ENCODE measurements at regions not wholly inside any gene's neighbourhood (a gene's known extent, or its start where the extent isn't known, plus 50 kb on each side); places are given as distances from the start of the nearest gene placed in this dataset.

GRCh38 chr7:130926001-130926691 is 192.1 kb upstream of the KLF14 start:
- Histone ChIP-seq H3K36me3 (ENCODE audit: control insufficient read depth, insufficient read depth, low read length) (peaks cover 16% of the 10 kb centered on the region), H3K4me3 (ENCODE audit: insufficient read depth, low read depth, low read length, poor library complexity, severe bottlenecking) (no peak overlapping the region), H3K9me3 (ENCODE audit: control insufficient read depth, low read length) (no peaks in the 10 kb centered on the region), H3K27me3 (replicated peaks; ENCODE audit: control insufficient read depth, insufficient read depth, low read length, poor library complexity, severe bottlenecking) (no peaks in the 10 kb centered on the region), H3K27ac (ENCODE audit: insufficient read depth, low read length, poor library complexity, severe bottlenecking) (peak overlapping the region; percentile 58), H3K4me1 (ENCODE audit: control insufficient read depth, insufficient read depth, low read length, poor library complexity, severe bottlenecking) (peaks cover 62% of the 10 kb centered on the region)
- DNase-seq, result peak; percentile 46 to 50 (median 49)

- H3K4me1 ChIP-seq (ENCODE audit: control insufficient read depth, insufficient read depth, low read length, poor library complexity, severe bottlenecking), result peaks cover 64% of the 10 kb centered on the region
- H3K9me3 ChIP-seq (ENCODE audit: control insufficient read depth, low read length), result no peaks in the 10 kb centered on the region
- peak overlapping the region; percentile 58 for H3K27ac ChIP-seq (ENCODE audit: insufficient read depth, low read length, poor library complexity, severe bottlenecking)
- DNase-seq, result no peak
- H3K4me3 ChIP-seq (ENCODE audit: insufficient read depth, low read depth, low read length, poor library complexity, severe bottlenecking), result no peak overlapping the region
- peaks cover 8% of the 10 kb centered on the region for H3K36me3 ChIP-seq (ENCODE audit: control insufficient read depth, insufficient read depth, low read length)
- no peaks in the 10 kb centered on the region for H3K27me3 ChIP-seq (replicated peaks; ENCODE audit: control insufficient read depth, insufficient read depth, low read length, poor library complexity, severe bottlenecking)
These were observed 193.1 kb upstream of the KLF14 start for GRCh38 chr7:130927062-130927461.

- no peaks in the 10 kb centered on the region for H3K27me3 ChIP-seq (replicated peaks; ENCODE audit: control insufficient read depth, insufficient read depth, low read length, poor library complexity, severe bottlenecking)
- peaks cover 8% of the 10 kb centered on the region for H3K36me3 ChIP-seq (ENCODE audit: control insufficient read depth, insufficient read depth, low read length)
- H3K4me1 ChIP-seq (ENCODE audit: control insufficient read depth, insufficient read depth, low read length, poor library complexity, severe bottlenecking), result peaks cover 64% of the 10 kb centered on the region
- no peak overlapping the region for H3K4me3 ChIP-seq (ENCODE audit: insufficient read depth, low read depth, low read length, poor library complexity, severe bottlenecking)
- H3K9me3 ChIP-seq (ENCODE audit: control insufficient read depth, low read length), result no peaks in the 10 kb centered on the region
- peak overlapping the region; percentile 36 for H3K27ac ChIP-seq (ENCODE audit: insufficient read depth, low read length, poor library complexity, severe bottlenecking)
- DNase-seq, result no peak
These were observed 193.6 kb upstream of the KLF14 start for GRCh38 chr7:130927564-130927963.

- DNase-seq, result peak; percentile 47 to 66 (median 54)
- Histone ChIP-seq H3K4me1 (ENCODE audit: control insufficient read depth, insufficient read depth, low read length, poor library complexity, severe bottlenecking) (peaks cover 46% of the 10 kb centered on the region), H3K4me3 (ENCODE audit: insufficient read depth, low read depth, low read length, poor library complexity, severe bottlenecking) (no peak overlapping the region), H3K27me3 (replicated peaks; ENCODE audit: control insufficient read depth, insufficient read depth, low read length, poor library complexity, severe bottlenecking) (no peaks in the 10 kb centered on the region), H3K9me3 (ENCODE audit: control insufficient read depth, low read length) (no peaks in the 10 kb centered on the region), H3K36me3 (ENCODE audit: control insufficient read depth, insufficient read depth, low read length) (peaks cover 12% of the 10 kb centered on the region), H3K27ac (ENCODE audit: insufficient read depth, low read length, poor library complexity, severe bottlenecking) (peak overlapping the region; percentile 56)
These were observed 196.1 kb upstream of the KLF14 start for GRCh38 chr7:130929896-130930659.

GRCh38 chr7:130930681-130931080 is 196.7 kb upstream of the KLF14 start:
- H3K27ac ChIP-seq (ENCODE audit: insufficient read depth, low read length, poor library complexity, severe bottlenecking), result peak overlapping the region; percentile 56
- H3K36me3 ChIP-seq (ENCODE audit: control insufficient read depth, insufficient read depth, low read length), result peaks cover 12% of the 10 kb centered on the region
- no peak for DNase-seq
- no peak overlapping the region for H3K4me3 ChIP-seq (ENCODE audit: insufficient read depth, low read depth, low read length, poor library complexity, severe bottlenecking)
- H3K27me3 ChIP-seq (replicated peaks; ENCODE audit: control insufficient read depth, insufficient read depth, low read length, poor library complexity, severe bottlenecking), result no peaks in the 10 kb centered on the region
- peaks cover 47% of the 10 kb centered on the region for H3K4me1 ChIP-seq (ENCODE audit: control insufficient read depth, insufficient read depth, low read length, poor library complexity, severe bottlenecking)
- H3K9me3 ChIP-seq (ENCODE audit: control insufficient read depth, low read length), result no peaks in the 10 kb centered on the region

GRCh38 chr7:130931423-130931822 is 197.4 kb upstream of the KLF14 start:
- H3K9me3 ChIP-seq (ENCODE audit: control insufficient read depth, low read length), result no peaks in the 10 kb centered on the region
- no peak for DNase-seq
- H3K27me3 ChIP-seq (replicated peaks; ENCODE audit: control insufficient read depth, insufficient read depth, low read length, poor library complexity, severe bottlenecking), result no peaks in the 10 kb centered on the region
- peak overlapping the region; percentile 9 for H3K27ac ChIP-seq (ENCODE audit: insufficient read depth, low read length, poor library complexity, severe bottlenecking)
- H3K4me1 ChIP-seq (ENCODE audit: control insufficient read depth, insufficient read depth, low read length, poor library complexity, severe bottlenecking), result peaks cover 45% of the 10 kb centered on the region
- H3K36me3 ChIP-seq (ENCODE audit: control insufficient read depth, insufficient read depth, low read length), result peaks cover 16% of the 10 kb centered on the region
- no peak overlapping the region for H3K4me3 ChIP-seq (ENCODE audit: insufficient read depth, low read depth, low read length, poor library complexity, severe bottlenecking)

- Histone ChIP-seq H3K4me1 (ENCODE audit: control insufficient read depth, insufficient read depth, low read length, poor library complexity, severe bottlenecking) (peaks cover 47% of the 10 kb centered on the region), H3K27me3 (replicated peaks; ENCODE audit: control insufficient read depth, insufficient read depth, low read length, poor library complexity, severe bottlenecking) (no peaks in the 10 kb centered on the region), H3K4me3 (ENCODE audit: insufficient read depth, low read depth, low read length, poor library complexity, severe bottlenecking) (no peak overlapping the region), H3K36me3 (ENCODE audit: control insufficient read depth, insufficient read depth, low read length) (peaks cover 19% of the 10 kb centered on the region), H3K27ac (ENCODE audit: insufficient read depth, low read length, poor library complexity, severe bottlenecking) (no peak overlapping the region), H3K9me3 (ENCODE audit: control insufficient read depth, low read length) (no peaks in the 10 kb centered on the region)
- DNase-seq, result no peak
These were observed 198.1 kb upstream of the KLF14 start for GRCh38 chr7:130932088-130932487.

- H3K27ac ChIP-seq (ENCODE audit: insufficient read depth, low read length, poor library complexity, severe bottlenecking), result no peak overlapping the region
- no peak overlapping the region for H3K4me3 ChIP-seq (ENCODE audit: insufficient read depth, low read depth, low read length, poor library complexity, severe bottlenecking)
- H3K9me3 ChIP-seq (ENCODE audit: control insufficient read depth, low read length), result no peaks in the 10 kb centered on the region
- no peak for DNase-seq
- peaks cover 47% of the 10 kb centered on the region for H3K4me1 ChIP-seq (ENCODE audit: control insufficient read depth, insufficient read depth, low read length, poor library complexity, severe bottlenecking)
- peaks cover 19% of the 10 kb centered on the region for H3K36me3 ChIP-seq (ENCODE audit: control insufficient read depth, insufficient read depth, low read length)
- H3K27me3 ChIP-seq (replicated peaks; ENCODE audit: control insufficient read depth, insufficient read depth, low read length, poor library complexity, severe bottlenecking), result no peaks in the 10 kb centered on the region
These were observed 198.8 kb upstream of the KLF14 start for GRCh38 chr7:130932667-130933432.

- Histone ChIP-seq H3K9me3 (ENCODE audit: control insufficient read depth, low read length) (no peaks in the 10 kb centered on the region), H3K4me1 (ENCODE audit: control insufficient read depth, insufficient read depth, low read length, poor library complexity, severe bottlenecking) (peaks cover 47% of the 10 kb centered on the region), H3K27ac (ENCODE audit: insufficient read depth, low read length, poor library complexity, severe bottlenecking) (no peak overlapping the region), H3K27me3 (replicated peaks; ENCODE audit: control insufficient read depth, insufficient read depth, low read length, poor library complexity, severe bottlenecking) (no peaks in the 10 kb centered on the region), H3K36me3 (ENCODE audit: control insufficient read depth, insufficient read depth, low read length) (peaks cover 19% of the 10 kb centered on the region), H3K4me3 (ENCODE audit: insufficient read depth, low read depth, low read length, poor library complexity, severe bottlenecking) (no peak overlapping the region)
- DNase-seq, result no peak
These were observed 199.9 kb upstream of the KLF14 start for GRCh38 chr7:130933919-130934318.
